ENCODE measurements at regions not wholly inside any gene's neighbourhood (a gene's known extent, or its start where the extent isn't known, plus 50 kb on each side); places are given as distances from the start of the nearest gene placed in this dataset.
"Not testable (repeated sequence)": the region's sequence is repeated elsewhere in the genome, so short reads cannot be mapped to it uniquely, and the experiment has no call there.

GRCh38 chr6:132021552-132022375 is 70.6 kb upstream of the CCN2 start:
- H3K4me1 ChIP-seq (ENCODE audit: low read length) = no peaks in the 10 kb centered on the region
- H3K9me3 ChIP-seq (replicated peaks; ENCODE audit: insufficient read depth, low read length) = no peaks in the 10 kb centered on the region
- no peaks in the 10 kb centered on the region for H3K9me2 ChIP-seq (replicated peaks; ENCODE audit: insufficient read depth, low read length)
- H3F3A ChIP-seq (ENCODE audit: insufficient read depth, low read length) = no peaks in the 10 kb centered on the region
- H2AFZ ChIP-seq (ENCODE audit: low read length) = no peak overlapping the region
- H3K36me3 ChIP-seq (replicated peaks; ENCODE audit: insufficient read depth, low read length) = no peaks in the 10 kb centered on the region
- H3K79me2 ChIP-seq (ENCODE audit: low read length) = no peaks in the 10 kb centered on the region
- H3K27ac ChIP-seq (ENCODE audit: low read length) = no peak overlapping the region
- H3K27me3 ChIP-seq (replicated peaks; ENCODE audit: insufficient read depth, low read length) = no peaks in the 10 kb centered on the region
- H3K9ac ChIP-seq (ENCODE audit: low read length) = no peak overlapping the region
- TF ChIP-seq, protein P1, sequence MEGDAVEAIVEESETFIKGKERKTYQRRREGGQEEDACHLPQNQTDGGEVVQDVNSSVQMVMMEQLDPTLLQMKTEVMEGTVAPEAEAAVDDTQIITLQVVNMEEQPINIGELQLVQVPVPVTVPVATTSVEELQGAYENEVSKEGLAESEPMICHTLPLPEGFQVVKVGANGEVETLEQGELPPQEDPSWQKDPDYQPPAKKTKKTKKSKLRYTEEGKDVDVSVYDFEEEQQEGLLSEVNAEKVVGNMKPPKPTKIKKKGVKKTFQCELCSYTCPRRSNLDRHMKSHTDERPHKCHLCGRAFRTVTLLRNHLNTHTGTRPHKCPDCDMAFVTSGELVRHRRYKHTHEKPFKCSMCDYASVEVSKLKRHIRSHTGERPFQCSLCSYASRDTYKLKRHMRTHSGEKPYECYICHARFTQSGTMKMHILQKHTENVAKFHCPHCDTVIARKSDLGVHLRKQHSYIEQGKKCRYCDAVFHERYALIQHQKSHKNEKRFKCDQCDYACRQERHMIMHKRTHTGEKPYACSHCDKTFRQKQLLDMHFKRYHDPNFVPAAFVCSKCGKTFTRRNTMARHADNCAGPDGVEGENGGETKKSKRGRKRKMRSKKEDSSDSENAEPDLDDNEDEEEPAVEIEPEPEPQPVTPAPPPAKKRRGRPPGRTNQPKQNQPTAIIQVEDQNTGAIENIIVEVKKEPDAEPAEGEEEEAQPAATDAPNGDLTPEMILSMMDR (IDR thresholded peaks at IDR 0.05; ENCODE audit: low read length) = no peak
- no peak for TF ChIP-seq EZH2 (optimal IDR thresholded peaks at IDR 0.05; ENCODE audit: low read depth, low read length)
- no peak for TF ChIP-seq EZH2phosphoT487 (IDR thresholded peaks at IDR 0.05; ENCODE audit: low read length)
- no peaks in the 10 kb centered on the region for H4K20me1 ChIP-seq (ENCODE audit: insufficient read depth, low read length)
- no peak overlapping the region for H3K4me3 ChIP-seq (ENCODE audit: low read length)
- no peak for DNase-seq
- no peak overlapping the region for H3K4me2 ChIP-seq (ENCODE audit: low read depth, low read length)

GRCh38 chr6:132020918-132021317 is 69.7 kb upstream of the CCN2 start:
- H3K4me2 ChIP-seq (ENCODE audit: low read depth, low read length); H3K9ac ChIP-seq (ENCODE audit: low read length); H3F3A ChIP-seq (ENCODE audit: insufficient read depth, low read length); H3K36me3 ChIP-seq (replicated peaks; ENCODE audit: insufficient read depth, low read length); DNase-seq; H3K79me2 ChIP-seq (ENCODE audit: low read length); H2AFZ ChIP-seq (ENCODE audit: low read length); H3K4me3 ChIP-seq (ENCODE audit: low read length); H3K9me2 ChIP-seq (replicated peaks; ENCODE audit: insufficient read depth, low read length); H4K20me1 ChIP-seq (ENCODE audit: insufficient read depth, low read length); H3K9me3 ChIP-seq (replicated peaks; ENCODE audit: insufficient read depth, low read length); H3K27me3 ChIP-seq (replicated peaks; ENCODE audit: insufficient read depth, low read length); H3K27ac ChIP-seq (ENCODE audit: low read length); H3K4me1 ChIP-seq (ENCODE audit: low read length): not testable (repeated sequence)

DNA sequence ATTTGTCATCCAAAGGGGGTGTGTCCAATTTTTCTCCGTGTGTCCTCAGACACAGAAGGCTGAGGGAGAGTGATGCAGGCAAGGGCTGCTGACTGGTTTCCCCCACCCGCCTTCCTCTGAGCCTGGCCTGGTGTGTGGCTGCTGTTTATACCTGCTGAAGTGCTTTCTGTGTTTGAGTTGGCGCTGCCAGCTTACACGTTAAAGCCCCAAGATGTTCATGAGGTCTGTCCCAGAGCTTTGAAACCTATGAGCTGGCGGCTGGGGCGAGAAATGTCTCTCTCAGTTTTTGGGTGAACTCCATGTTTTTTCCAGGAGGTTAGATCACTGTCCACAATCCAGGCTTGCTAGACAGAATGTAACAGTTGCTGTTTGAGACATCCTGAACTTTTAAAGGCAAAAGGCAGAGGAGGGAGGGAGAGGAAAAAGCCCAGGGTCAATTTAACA is 69.0 kb upstream of the CCN2 start:
- H3K4me2 ChIP-seq (ENCODE audit: low read depth, low read length) = no peak overlapping the region

More for the DNA sequence above, 69.0 kb upstream of the CCN2 start:
- H3K4me1 ChIP-seq (ENCODE audit: low read length) = no peaks in the 10 kb centered on the region
- TF ChIP-seq EZH2 (optimal IDR thresholded peaks at IDR 0.05; ENCODE audit: low read depth, low read length) (no peak), EZH2phosphoT487 (IDR thresholded peaks at IDR 0.05; ENCODE audit: low read length) (no peak)
- TF ChIP-seq, protein P1 (IDR thresholded peaks at IDR 0.05; ENCODE audit: low read length) = no peak
- H3K36me3 ChIP-seq (replicated peaks; ENCODE audit: insufficient read depth, low read length) = no peaks in the 10 kb centered on the region
- H3K9me3 ChIP-seq (replicated peaks; ENCODE audit: insufficient read depth, low read length) = no peaks in the 10 kb centered on the region
- H3K9me2 ChIP-seq (replicated peaks; ENCODE audit: insufficient read depth, low read length) = no peaks in the 10 kb centered on the region
- no peaks in the 10 kb centered on the region for H3K79me2 ChIP-seq (ENCODE audit: low read length)
- no peak overlapping the region for H3K27ac ChIP-seq (ENCODE audit: low read length)
- H3K4me3 ChIP-seq (ENCODE audit: low read length) = no peak overlapping the region
- no peak overlapping the region for H3K9ac ChIP-seq (ENCODE audit: low read length)
- no peaks in the 10 kb centered on the region for H3K27me3 ChIP-seq (replicated peaks; ENCODE audit: insufficient read depth, low read length)
- no peaks in the 10 kb centered on the region for H4K20me1 ChIP-seq (ENCODE audit: insufficient read depth, low read length)
- no peaks in the 10 kb centered on the region for H3F3A ChIP-seq (ENCODE audit: insufficient read depth, low read length)
- H2AFZ ChIP-seq (ENCODE audit: low read length) = no peak overlapping the region
- no peak for DNase-seq

Measured in MM.1S (cell line).